H9 (cell line): ENCODE measurements at regions not wholly inside any gene's neighbourhood (a gene's known extent, or its start where the extent isn't known, plus 50 kb on each side); places are given as distances from the start of the nearest gene placed in this dataset.

Source experiments
- DNase-seq: peaks from one replicate; pipeline ENCODE4 v3.0.0-alpha.2; 2017
- H2AFZ ChIP-seq: one replicate; pipeline ENCODE4 v1.6.1; 2013; ENCODE audit warnings: mild to moderate bottlenecking, low read length, control low read depth, moderate library complexity
- H2AK5ac ChIP-seq: 2 replicates; pipeline ENCODE4 v1.6.1; 2013; ENCODE audit warnings: low read length, control low read depth, mixed read lengths; ENCODE audit not compliant: insufficient read length
- H2BK120ac ChIP-seq: one replicate; pipeline ENCODE4 v1.6.1; 2013; ENCODE audit warnings: low read depth, mild to moderate bottlenecking, low read length, control low read depth, inconsistent platforms; ENCODE audit not compliant: poor library complexity, severe bottlenecking
- H2BK12ac ChIP-seq: 2 replicates; pipeline ENCODE4 v1.6.1; 2013; ENCODE audit warnings: low read length, control low read depth, mixed read lengths, low read depth; ENCODE audit not compliant: insufficient read length
- H2BK15ac ChIP-seq: 2 replicates; pipeline ENCODE4 v1.6.1; 2013; ENCODE audit warnings: low read depth, low read length, control low read depth
- H2BK20ac ChIP-seq: one replicate; pipeline ENCODE4 v1.6.1; 2013; ENCODE audit warnings: low read depth, mild to moderate bottlenecking, low read length, control low read depth, inconsistent platforms; ENCODE audit not compliant: poor library complexity, severe bottlenecking
- H2BK5ac ChIP-seq: 2 replicates; pipeline ENCODE4 v1.6.1; 2013; ENCODE audit warnings: low read length, control low read depth, mixed read lengths; ENCODE audit not compliant: insufficient read length
- H3K14ac ChIP-seq: 2 replicates; pipeline ENCODE4 v1.6.1; 2013; ENCODE audit warnings: low read length, control low read depth; ENCODE audit not compliant: insufficient read depth
- H3K18ac ChIP-seq: 2 replicates; pipeline ENCODE4 v1.6.1; 2013; ENCODE audit warnings: low read depth, mild to moderate bottlenecking, mixed read lengths, low read length, control low read depth; ENCODE audit not compliant: insufficient read length
- H3K23ac ChIP-seq: 2 replicates; pipeline ENCODE4 v1.6.1; 2013; ENCODE audit warnings: low read length, control low read depth, mixed read lengths, low read depth; ENCODE audit not compliant: insufficient read length
- H3K23me2 ChIP-seq: 2 replicates; pipeline ENCODE4 v1.6.1; 2013; ENCODE audit warnings: low read depth, mild to moderate bottlenecking, mixed read lengths, low read length, control low read depth; ENCODE audit not compliant: insufficient read length, poor library complexity, severe bottlenecking
- H3K27ac ChIP-seq: 2 replicates; pipeline ENCODE4 v1.5.1; 2013; ENCODE audit warnings: low read length, control low read depth, mixed read lengths, low read depth; ENCODE audit not compliant: insufficient read length
- H3K27me3 ChIP-seq: 2 replicates; pipeline ENCODE4 v1.6.1; 2013; ENCODE audit warnings: low read length, control low read depth, inconsistent platforms; ENCODE audit not compliant: insufficient read depth
- H3K4ac ChIP-seq: 2 replicates; pipeline ENCODE4 v1.6.1; 2013; ENCODE audit warnings: low read depth, mild to moderate bottlenecking, control low read depth, inconsistent platforms, low read length, moderate library complexity
- H3K4me1 ChIP-seq: 2 replicates; pipeline ENCODE4 v1.6.1; 2013; ENCODE audit warnings: low read length, control low read depth, inconsistent platforms; ENCODE audit not compliant: insufficient read depth
- H3K4me2 ChIP-seq: 2 replicates; pipeline ENCODE4 v1.6.1; 2013; ENCODE audit warnings: low read length, control low read depth, mixed read lengths; ENCODE audit not compliant: insufficient read length, insufficient read depth
- H3K56ac ChIP-seq: 2 replicates; pipeline ENCODE4 v1.6.1; 2013; ENCODE audit warnings: low read depth, mild to moderate bottlenecking, mixed read lengths, low read length, control low read depth; ENCODE audit not compliant: insufficient read length
- H3K79me1 ChIP-seq: 2 replicates; pipeline ENCODE4 v1.6.1; 2013; ENCODE audit warnings: low read depth, mild to moderate bottlenecking, moderate library complexity, low read length, control low read depth, inconsistent platforms; ENCODE audit not compliant: insufficient read depth, poor library complexity, severe bottlenecking
- H3K79me2 ChIP-seq: 2 replicates; pipeline ENCODE4 v1.6.1; 2013; ENCODE audit warnings: low read length, control low read depth, inconsistent platforms; ENCODE audit not compliant: insufficient read depth
- H3K9ac ChIP-seq: 2 replicates; pipeline ENCODE4 v1.6.1; 2013; ENCODE audit warnings: low read length, control low read depth, mixed read lengths; ENCODE audit not compliant: insufficient read length; ENCODE audit errors: extremely low read depth
- H3K9me3 ChIP-seq: one replicate; pipeline ENCODE4 v1.6.1; 2013; ENCODE audit warnings: low read depth, low read length, inconsistent platforms; ENCODE audit not compliant: control insufficient read depth
- H3T11ph ChIP-seq: one replicate; pipeline ENCODE4 v1.6.1; 2013; ENCODE audit warnings: mild to moderate bottlenecking, low read length, control low read depth, inconsistent platforms
- H4K20me1 ChIP-seq: one replicate; pipeline ENCODE4 v1.6.1; 2013; ENCODE audit not compliant: control insufficient read depth, insufficient read length, insufficient read depth
- H4K5ac ChIP-seq: 2 replicates; pipeline ENCODE4 v1.6.1; 2013; ENCODE audit warnings: low read depth, mild to moderate bottlenecking, mixed read lengths, low read length, control low read depth; ENCODE audit not compliant: insufficient read length
- H4K8ac ChIP-seq: replicated peaks from 2 replicates; pipeline ENCODE4 v1.6.1; 2013; ENCODE audit warnings: low read length, control low read depth, mixed read lengths, low read depth; ENCODE audit not compliant: insufficient read length
- H4K91ac ChIP-seq: 2 replicates; pipeline ENCODE4 v1.6.1; 2013; ENCODE audit warnings: low read depth, mild to moderate bottlenecking, moderate library complexity, mixed read lengths, low read length, control low read depth; ENCODE audit not compliant: insufficient read length
- H3K27ac Mint-ChIP-seq, 3 experiments: 2 replicates in 2 of 3; 3 replicates in 1 of 3; pipeline ENCODE4 v1.8.0; 2020 to 2021; ENCODE audit warnings: mixed read lengths in 3 of 3, mild to moderate bottlenecking in 1 of 3, moderate library complexity in 1 of 3
- H3K27me3 Mint-ChIP-seq: 2 replicates; pipeline ENCODE4 v1.8.0; 2021; ENCODE audit warnings: low read depth, mild to moderate bottlenecking, moderate library complexity, mixed read lengths
- H3K36me3 Mint-ChIP-seq, 3 experiments: 2 replicates in 2 of 3; 3 replicates in 1 of 3; pipeline ENCODE4 v1.8.0; 2020 to 2021; ENCODE audit warnings: low read depth in 3 of 3, mixed read lengths in 3 of 3; ENCODE audit not compliant: insufficient read depth in 1 of 3
- H3K4me1 Mint-ChIP-seq, 2 experiments: 2 replicates each; pipeline ENCODE4 v1.8.0; 2020; ENCODE audit warnings: mixed read lengths in 2 of 2
- H3K4me3 Mint-ChIP-seq, 2 experiments: 2 replicates in 1 of 2; 3 replicates in 1 of 2; pipeline ENCODE4 v1.8.0; 2020 to 2021; ENCODE audit warnings: mild to moderate bottlenecking in 2 of 2, mixed read lengths in 2 of 2, moderate library complexity in 1 of 2
- H3K9me3 Mint-ChIP-seq, 2 experiments: 2 replicates in 1 of 2; 3 replicates in 1 of 2; pipeline ENCODE4 v1.8.0; 2020; ENCODE audit warnings: mild to moderate bottlenecking in 2 of 2, mixed read lengths in 2 of 2, moderate library complexity in 1 of 2
- WGBS: extraction: QIAGEN DNeasy Blood & Tissue Kit; methylation state at CpG from one replicate; pipeline ENCODE4 v1.1.7; 2013; ENCODE audit warnings: missing lambda C conversion rate, low lambda C conversion rate, mixed read lengths; ENCODE audit not compliant: insufficient read length; ENCODE audit errors: extremely low coverage; 5-methylcytosine and 5-hydroxymethylcytosine counted together
- TF ChIP-seq, protein P1 (sequence below): fragments of 200-600 bp; sonication (generic); conservative IDR thresholded peaks from 3 replicates; pipeline ENCODE4 v1.8.0; 2021; ENCODE audit warnings: antibody characterized with exemption, mild to moderate bottlenecking

DNA sequence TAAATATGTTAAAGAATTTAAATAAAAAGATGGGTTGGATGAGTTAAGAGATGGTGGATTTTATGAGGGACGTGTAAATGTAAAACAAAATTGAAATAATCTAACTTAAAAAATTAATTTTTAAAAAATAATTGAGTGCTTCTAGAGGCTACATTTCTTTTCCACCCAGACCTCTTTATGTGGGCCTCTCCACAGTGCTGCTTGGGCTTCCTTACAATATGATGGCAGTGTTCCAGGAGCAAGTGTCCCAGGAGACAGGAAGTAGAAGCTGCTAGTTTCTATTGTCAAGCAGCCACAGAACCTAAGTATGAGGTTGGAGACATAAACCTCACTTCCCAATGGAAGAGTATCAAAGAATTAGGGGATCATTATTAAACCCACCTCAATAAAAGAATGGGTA, 205.7 kb upstream of the CPHXL start:
- Histone ChIP-seq H3K27ac (no peak overlapping the region), H3T11ph (no peak overlapping the region), H2BK15ac (no peak overlapping the region), H2BK20ac (no peak overlapping the region), H3K56ac (no peak overlapping the region), H4K8ac (no peak overlapping the region), H3K23me2 (no peaks in the 10 kb centered on the region), H3K27me3 (peaks cover 56% of the 10 kb centered on the region), H3K79me2 (no peaks in the 10 kb centered on the region), H2AK5ac (no peak overlapping the region), H2BK12ac (no peak overlapping the region), H4K5ac (no peak overlapping the region), H4K20me1 (no peaks in the 10 kb centered on the region), H2AFZ (no peak overlapping the region), H3K4me2 (no peak overlapping the region), H3K18ac (no peak overlapping the region), H3K79me1 (no peaks in the 10 kb centered on the region), H3K4ac (no peak overlapping the region), H3K23ac (no peak overlapping the region), H4K91ac (no peak overlapping the region), H3K4me1 (no peaks in the 10 kb centered on the region), H2BK120ac (no peak overlapping the region), H2BK5ac (no peak overlapping the region), H3K9ac (no peak overlapping the region), H3K14ac (no peak overlapping the region), H3K9me3 (peaks cover 7% of the 10 kb centered on the region)
- 100% methylated on average over 1 of the region's 1 CpG for WGBS
- peaks cover 3 to 4% of the 10 kb centered on the region in 2 experiments; a peak in 2 of 4 replicates for H3K4me1 Mint-ChIP-seq
- H3K27me3 Mint-ChIP-seq: peaks cover 100% of the 10 kb centered on the region
- TF ChIP-seq, protein P1, sequence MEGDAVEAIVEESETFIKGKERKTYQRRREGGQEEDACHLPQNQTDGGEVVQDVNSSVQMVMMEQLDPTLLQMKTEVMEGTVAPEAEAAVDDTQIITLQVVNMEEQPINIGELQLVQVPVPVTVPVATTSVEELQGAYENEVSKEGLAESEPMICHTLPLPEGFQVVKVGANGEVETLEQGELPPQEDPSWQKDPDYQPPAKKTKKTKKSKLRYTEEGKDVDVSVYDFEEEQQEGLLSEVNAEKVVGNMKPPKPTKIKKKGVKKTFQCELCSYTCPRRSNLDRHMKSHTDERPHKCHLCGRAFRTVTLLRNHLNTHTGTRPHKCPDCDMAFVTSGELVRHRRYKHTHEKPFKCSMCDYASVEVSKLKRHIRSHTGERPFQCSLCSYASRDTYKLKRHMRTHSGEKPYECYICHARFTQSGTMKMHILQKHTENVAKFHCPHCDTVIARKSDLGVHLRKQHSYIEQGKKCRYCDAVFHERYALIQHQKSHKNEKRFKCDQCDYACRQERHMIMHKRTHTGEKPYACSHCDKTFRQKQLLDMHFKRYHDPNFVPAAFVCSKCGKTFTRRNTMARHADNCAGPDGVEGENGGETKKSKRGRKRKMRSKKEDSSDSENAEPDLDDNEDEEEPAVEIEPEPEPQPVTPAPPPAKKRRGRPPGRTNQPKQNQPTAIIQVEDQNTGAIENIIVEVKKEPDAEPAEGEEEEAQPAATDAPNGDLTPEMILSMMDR: no peak
- no peak for DNase-seq
- H3K36me3 Mint-ChIP-seq: no peaks in the 10 kb centered on the region
- no peak overlapping the region for H3K27ac Mint-ChIP-seq
- H3K9me3 Mint-ChIP-seq: peaks cover 19 to 28% of the 10 kb centered on the region in 2 experiments
- no peak overlapping the region for H3K4me3 Mint-ChIP-seq
